Left ventricle myocardium inferior (tissue), 1 donor: ENCODE measurements at regions not wholly inside any gene's neighbourhood (a gene's known extent, or its start where the extent isn't known, plus 50 kb on each side); places are given as distances from the start of the nearest gene placed in this dataset.

Experiments
- DNase-seq: peaks from one replicate; pipeline ENCODE4 v3.0.0-alpha.2; 2020
- H3K27ac ChIP-seq: fragments of 200-600 bp; replicated peaks from 2 replicates; pipeline ENCODE4 v1.8.0; 2021
- H3K27me3 ChIP-seq: fragments of 200-600 bp; 2 replicates; pipeline ENCODE4 v1.8.0; 2021; ENCODE audit warnings: low read depth
- H3K36me3 ChIP-seq: fragments of 200-600 bp; 2 replicates; pipeline ENCODE4 v1.8.0; 2021
- H3K4me1 ChIP-seq: fragments of 200-600 bp; 2 replicates; pipeline ENCODE4 v1.8.0; 2021
- H3K4me3 ChIP-seq: fragments of 200-600 bp; 2 replicates; pipeline ENCODE4 v1.8.0; 2021; ENCODE audit warnings: mild to moderate bottlenecking, moderate library complexity
- H3K9me3 ChIP-seq: fragments of 200-600 bp; replicated peaks from 2 replicates; pipeline ENCODE4 v1.8.0; 2021
- CTCF ChIP-seq: fragments of 200-600 bp; IDR thresholded peaks from 2 replicates; pipeline ENCODE4 v1.8.0; 2021; ENCODE audit warnings: antibody characterized with exemption, mild to moderate bottlenecking, borderline replicate concordance
- intact Hi-C: fragments of 100-400 bp; cut with micrococcal nuclease; formaldehyde crosslinking; loops from one replicate; pipeline ENCODE4 v1.11.0; 2022
- donor health status: DM: no; HTN: yes; CAD: no; lungs with severe emphysema.

GRCh38 chr5:6117212-6117611, 261.1 kb downstream of the MED10 start:
- DNase-seq: no peak
- no peak for TF ChIP-seq CTCF
- Histone ChIP-seq H3K27ac (no peak overlapping the region), H3K4me3 (no peak overlapping the region), H3K9me3 (peaks cover 12% of the 10 kb centered on the region), H3K27me3 (no peaks in the 10 kb centered on the region), H3K4me1 (no peaks in the 10 kb centered on the region), H3K36me3 (no peaks in the 10 kb centered on the region)
- intact Hi-C loops: no loop called here

- DNase-seq: no peak
- H3K9me3 ChIP-seq: peaks cover 12% of the 10 kb centered on the region
- H3K4me1 ChIP-seq: no peaks in the 10 kb centered on the region
- intact Hi-C loops: no loop called here
- H3K27ac ChIP-seq: no peak overlapping the region
- H3K36me3 ChIP-seq: no peaks in the 10 kb centered on the region
- no peak overlapping the region for H3K4me3 ChIP-seq
- no peaks in the 10 kb centered on the region for H3K27me3 ChIP-seq
- no peak for TF ChIP-seq CTCF
These were observed 262.5 kb downstream of the MED10 start for GRCh38 chr5:6115852-6116251.

GRCh38 chr5:6112538-6112937, 265.8 kb downstream of the MED10 start:
- TF ChIP-seq CTCF: no peak
- no peaks in the 10 kb centered on the region for H3K27me3 ChIP-seq
- no peaks in the 10 kb centered on the region for H3K36me3 ChIP-seq
- H3K4me3 ChIP-seq: no peak overlapping the region
- intact Hi-C loops: no loop called here
- DNase-seq: no peak
- no peaks in the 10 kb centered on the region for H3K4me1 ChIP-seq
- no peaks in the 10 kb centered on the region for H3K9me3 ChIP-seq
- H3K27ac ChIP-seq: no peak overlapping the region

- no peaks in the 10 kb centered on the region for H3K4me1 ChIP-seq
- H3K27me3 ChIP-seq: no peaks in the 10 kb centered on the region
- intact Hi-C loops: no loop called here
- H3K4me3 ChIP-seq: no peak overlapping the region
- DNase-seq: no peak
- H3K9me3 ChIP-seq: no peaks in the 10 kb centered on the region
- no peak for TF ChIP-seq CTCF
- no peaks in the 10 kb centered on the region for H3K36me3 ChIP-seq
- H3K27ac ChIP-seq: no peak overlapping the region
These were observed 266.2 kb downstream of the MED10 start for GRCh38 chr5:6112125-6112524.

GRCh38 chr5:6111131-6111530, 267.2 kb downstream of the MED10 start:
- Histone ChIP-seq H3K27ac (no peak overlapping the region), H3K4me3 (no peak overlapping the region), H3K4me1 (no peaks in the 10 kb centered on the region), H3K27me3 (no peaks in the 10 kb centered on the region), H3K9me3 (no peaks in the 10 kb centered on the region), H3K36me3 (no peaks in the 10 kb centered on the region)
- intact Hi-C loops: no loop called here
- no peak for DNase-seq
- TF ChIP-seq CTCF: no peak

- no peak for DNase-seq
- intact Hi-C loops: no loop called here
- no peaks in the 10 kb centered on the region for H3K4me1 ChIP-seq
- no peaks in the 10 kb centered on the region for H3K36me3 ChIP-seq
- no peak overlapping the region for H3K4me3 ChIP-seq
- no peak for TF ChIP-seq CTCF
- H3K9me3 ChIP-seq: no peaks in the 10 kb centered on the region
- H3K27ac ChIP-seq: no peak overlapping the region
- no peaks in the 10 kb centered on the region for H3K27me3 ChIP-seq
These were observed 267.8 kb downstream of the MED10 start for GRCh38 chr5:6110441-6111005.
